K562 (cell line): ENCODE measurements at regions not wholly inside any gene's neighbourhood (a gene's known extent, or its start where the extent isn't known, plus 50 kb on each side); places are given as distances from the start of the nearest gene placed in this dataset.

Experiments
- NR1H2 ChIP-seq: sonication (generic); formaldehyde crosslinking; IDR thresholded peaks from 2 replicates; pipeline ENCODE4 v1.4.0; 2020; ENCODE audit warnings: mild to moderate bottlenecking, missing genetic modification reagents
- RUNX1 ChIP-seq: sonication (generic); IDR thresholded peaks from 2 replicates; pipeline ENCODE4 v1.6.1; 2016; ENCODE audit warnings: antibody characterized with exemption, low read depth

DNA sequence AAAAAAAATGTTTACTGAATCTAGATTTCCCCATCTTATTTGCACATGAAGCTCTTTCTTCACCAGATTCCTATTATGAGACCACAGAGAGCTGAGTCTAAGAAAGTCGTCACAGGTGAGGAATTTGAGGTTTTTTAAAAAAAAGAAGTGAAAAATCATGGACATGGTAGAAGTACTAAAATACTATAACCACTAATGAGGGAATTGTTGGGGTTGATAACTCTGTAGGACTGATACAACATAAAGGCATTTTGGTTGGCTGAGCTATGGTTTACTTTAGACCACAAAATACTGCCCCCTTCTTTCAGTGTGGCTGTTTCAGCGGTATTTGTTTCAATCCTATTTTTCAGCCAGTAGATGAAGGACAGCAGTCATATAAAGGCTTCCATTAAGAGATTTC, 1111.3 kb downstream of the TYW1 start:
- TF ChIP-seq NR1H2, result no peak
- no peak for TF ChIP-seq RUNX1
